ENCODE measurements at regions not wholly inside any gene's neighbourhood (a gene's known extent, or its start where the extent isn't known, plus 50 kb on each side); places are given as distances from the start of the nearest gene placed in this dataset.

DNA sequence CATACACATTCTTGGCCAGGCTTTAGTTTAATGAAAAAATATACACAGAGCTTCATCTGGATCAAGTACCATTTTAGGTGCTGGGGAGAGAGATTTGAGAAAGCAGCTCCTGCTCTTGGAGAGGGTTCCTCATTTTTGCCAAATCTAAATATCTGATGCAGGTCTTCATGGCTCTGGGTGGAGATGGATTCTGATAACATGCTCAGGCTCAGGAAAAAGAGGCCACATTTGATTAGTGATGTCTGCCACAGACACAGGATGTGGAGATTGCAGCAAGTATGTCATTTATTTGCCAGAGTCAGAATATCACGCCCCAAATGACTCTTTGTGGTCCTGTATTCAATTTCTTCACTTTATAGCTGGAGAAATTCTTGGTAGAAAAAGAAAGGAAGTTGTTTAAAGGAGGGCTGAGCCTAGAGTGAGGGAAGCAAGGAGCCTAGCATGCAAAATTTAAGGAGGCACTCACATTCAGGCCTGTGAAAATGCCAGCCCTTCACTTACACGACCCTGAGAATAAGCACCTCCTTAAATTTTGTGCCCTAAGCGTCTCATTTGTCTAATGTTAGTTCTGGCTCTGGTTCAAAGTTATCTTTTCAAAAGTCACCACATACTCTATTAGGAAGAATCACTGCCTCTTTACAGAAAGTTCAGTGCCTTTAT, 492.9 kb upstream of the TBX3 start:
- DNase-seq (ENCODE audit: low read depth): no peak

DNA sequence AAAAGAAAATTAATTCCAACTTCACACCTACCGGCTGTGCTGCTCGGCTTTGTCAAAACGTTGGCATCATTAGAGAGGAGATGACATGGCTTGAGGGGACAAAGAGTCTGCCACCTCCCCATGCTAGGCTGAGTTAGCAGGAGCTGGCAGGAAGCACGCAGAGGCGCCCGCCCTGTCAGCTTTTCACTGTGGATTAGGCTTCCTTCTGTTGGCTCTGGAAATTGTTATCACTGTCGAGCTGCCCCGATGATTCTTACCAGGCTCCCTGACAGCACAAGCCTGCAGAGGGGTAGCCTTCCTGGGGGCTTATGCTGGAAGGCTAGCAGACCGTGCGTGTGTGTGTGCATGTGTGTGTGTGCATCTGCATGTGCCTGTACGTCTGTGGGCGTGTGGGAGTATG, 490.9 kb upstream of the TBX3 start:
- DNase-seq (ENCODE audit: low read depth): no peak

DNA sequence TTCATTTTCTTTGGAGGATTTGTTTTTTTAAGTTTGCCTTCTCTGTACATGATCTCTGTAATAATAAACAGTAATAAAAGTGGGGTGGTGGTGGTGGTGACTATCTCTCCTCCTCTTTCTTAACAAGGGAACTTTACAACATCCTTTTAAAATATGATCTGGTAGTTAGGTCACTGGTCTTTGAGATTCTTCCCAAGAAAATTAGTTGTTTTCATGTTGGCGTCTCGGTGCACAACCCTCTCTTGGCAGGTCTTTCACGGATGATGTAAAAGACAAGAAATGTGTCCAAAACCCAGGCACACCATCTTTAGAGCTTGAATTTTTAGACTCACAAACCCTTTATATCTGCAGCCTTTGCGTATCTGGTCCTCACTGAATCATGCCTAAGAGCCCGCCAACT, 488.5 kb upstream of the TBX3 start:
- no peak for DNase-seq (ENCODE audit: low read depth)

DNA sequence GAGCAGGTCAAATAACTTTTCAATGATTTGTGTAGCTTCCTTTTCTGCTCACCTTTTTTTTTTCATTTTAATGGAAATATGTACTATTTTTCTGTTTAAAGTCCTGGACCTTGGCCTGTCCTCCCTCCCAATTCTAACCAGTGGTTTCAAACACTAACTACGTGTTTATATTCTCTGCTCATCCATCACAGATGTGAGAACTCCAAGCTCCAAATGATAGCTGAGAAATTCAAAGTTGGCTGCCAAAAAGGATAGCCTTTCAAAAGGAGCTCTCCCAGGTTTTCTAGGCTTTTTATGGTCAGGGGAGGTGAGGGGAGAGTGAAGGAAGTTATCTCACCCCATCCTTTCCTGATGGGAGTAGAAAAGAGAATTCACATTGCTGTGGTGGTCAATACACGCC, 486.0 kb upstream of the TBX3 start:
- no peak for DNase-seq (ENCODE audit: low read depth)

DNA sequence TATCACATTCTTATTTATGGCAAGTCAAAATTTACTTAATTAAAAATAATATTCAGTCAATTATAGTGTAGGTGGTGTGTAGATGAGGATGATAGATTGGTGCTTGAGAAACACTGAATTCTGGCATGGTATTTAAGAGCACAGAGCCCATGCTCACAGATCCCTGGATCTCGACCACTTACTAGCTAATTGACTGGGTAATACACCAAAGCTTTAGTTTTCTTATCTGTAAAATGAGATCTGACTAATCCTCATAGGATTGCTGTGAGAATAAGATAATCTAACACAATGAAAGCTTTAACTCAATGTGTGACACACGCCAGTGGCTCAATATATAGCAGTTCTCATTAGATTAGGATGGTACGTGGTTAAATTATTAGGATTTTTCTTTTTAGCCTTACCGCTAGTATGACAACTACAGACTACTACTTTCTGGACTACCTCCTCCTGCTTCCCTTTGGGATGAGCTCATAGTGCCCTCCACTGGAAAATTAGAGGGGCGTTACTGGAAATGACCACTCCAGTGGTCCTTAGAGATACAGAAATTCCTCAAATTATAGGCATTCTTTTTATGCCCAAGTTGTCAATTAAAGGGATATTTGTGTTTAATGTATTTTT, 482.8 kb upstream of the TBX3 start:
- DNase-seq (ENCODE audit: low read depth): peak; percentile 2

DNA sequence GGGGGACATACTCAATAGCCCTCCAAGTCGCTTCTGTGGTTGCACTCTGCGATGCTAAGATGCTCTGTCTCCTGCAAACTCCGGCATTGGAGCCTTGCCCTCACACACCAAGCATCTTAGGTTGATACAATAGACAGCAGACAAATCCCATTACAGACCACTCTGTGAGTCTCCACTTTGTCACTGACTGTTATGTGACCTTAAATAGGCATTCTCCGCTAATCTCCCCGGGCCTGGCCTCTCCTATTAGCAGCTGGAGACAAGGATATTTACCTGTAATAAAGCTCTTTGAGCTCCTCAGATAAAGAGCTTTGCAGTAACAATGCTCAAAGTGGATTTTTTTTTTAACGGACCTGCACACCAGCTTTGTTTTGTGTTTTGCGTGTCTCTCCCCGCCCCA, 479.7 kb upstream of the TBX3 start:
- no peak for DNase-seq (ENCODE audit: low read depth)

DNA sequence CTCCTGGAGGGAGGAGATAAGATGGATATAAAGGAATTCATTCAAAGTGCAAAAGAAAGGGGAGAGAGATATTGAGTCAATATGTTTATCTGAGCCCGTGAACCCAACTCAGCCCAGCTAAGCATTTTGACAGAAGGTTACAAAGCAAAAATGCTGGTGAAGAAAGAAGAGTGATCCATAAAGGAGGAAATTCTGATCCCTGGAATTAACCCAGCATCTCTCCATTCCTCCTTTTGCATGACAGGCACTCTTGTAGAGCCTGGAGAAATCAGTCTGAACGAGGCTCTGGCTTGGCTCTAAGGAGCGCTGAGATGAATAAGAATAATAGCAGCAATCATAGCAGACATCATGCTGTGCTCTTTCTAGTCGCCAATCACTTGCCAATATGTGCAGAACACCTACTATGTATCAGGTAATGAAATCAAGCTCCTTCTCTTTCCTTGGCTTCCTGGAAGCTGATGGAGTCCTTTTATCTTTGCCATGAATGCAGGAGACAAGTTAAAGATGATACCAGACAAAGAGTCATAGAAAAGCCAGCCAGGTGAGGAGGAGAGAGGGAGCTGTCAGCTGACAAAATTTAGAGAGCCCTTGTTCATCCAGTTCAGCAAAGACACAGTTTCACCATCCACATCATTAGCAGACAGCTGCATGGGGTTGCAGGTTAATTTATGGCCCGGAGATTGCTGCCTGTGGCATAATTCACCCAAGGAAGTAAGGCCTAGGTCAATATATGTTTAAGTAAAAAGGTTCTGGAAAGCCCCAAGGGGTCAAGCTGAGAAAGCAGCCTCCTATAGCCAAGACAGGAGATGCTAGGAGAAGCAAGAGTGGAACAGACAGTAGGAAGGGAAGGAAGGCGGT, 476.5 kb upstream of the TBX3 start:
- no peak for DNase-seq (ENCODE audit: low read depth)

DNA sequence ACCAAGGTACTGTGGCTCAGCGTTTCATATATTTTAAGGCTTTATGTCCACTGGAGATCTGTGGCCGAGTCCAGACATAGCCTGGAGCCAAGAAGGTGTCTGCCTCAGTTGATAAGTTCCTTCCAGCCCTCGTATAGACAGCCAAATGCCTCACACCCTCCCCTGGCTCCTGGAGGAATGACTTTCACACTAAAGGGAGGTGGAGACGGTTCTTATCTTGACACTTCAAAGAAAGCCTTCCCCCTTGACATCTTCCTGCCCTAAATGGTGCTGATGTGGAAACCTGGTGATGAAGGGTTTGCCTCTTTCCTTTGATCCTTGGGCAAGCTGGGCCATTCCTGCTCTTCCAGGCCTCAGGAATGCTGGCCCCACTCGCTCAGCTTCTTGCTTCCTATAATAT, 474.8 kb upstream of the TBX3 start:
- DNase-seq (ENCODE audit: low read depth): no peak

DNA sequence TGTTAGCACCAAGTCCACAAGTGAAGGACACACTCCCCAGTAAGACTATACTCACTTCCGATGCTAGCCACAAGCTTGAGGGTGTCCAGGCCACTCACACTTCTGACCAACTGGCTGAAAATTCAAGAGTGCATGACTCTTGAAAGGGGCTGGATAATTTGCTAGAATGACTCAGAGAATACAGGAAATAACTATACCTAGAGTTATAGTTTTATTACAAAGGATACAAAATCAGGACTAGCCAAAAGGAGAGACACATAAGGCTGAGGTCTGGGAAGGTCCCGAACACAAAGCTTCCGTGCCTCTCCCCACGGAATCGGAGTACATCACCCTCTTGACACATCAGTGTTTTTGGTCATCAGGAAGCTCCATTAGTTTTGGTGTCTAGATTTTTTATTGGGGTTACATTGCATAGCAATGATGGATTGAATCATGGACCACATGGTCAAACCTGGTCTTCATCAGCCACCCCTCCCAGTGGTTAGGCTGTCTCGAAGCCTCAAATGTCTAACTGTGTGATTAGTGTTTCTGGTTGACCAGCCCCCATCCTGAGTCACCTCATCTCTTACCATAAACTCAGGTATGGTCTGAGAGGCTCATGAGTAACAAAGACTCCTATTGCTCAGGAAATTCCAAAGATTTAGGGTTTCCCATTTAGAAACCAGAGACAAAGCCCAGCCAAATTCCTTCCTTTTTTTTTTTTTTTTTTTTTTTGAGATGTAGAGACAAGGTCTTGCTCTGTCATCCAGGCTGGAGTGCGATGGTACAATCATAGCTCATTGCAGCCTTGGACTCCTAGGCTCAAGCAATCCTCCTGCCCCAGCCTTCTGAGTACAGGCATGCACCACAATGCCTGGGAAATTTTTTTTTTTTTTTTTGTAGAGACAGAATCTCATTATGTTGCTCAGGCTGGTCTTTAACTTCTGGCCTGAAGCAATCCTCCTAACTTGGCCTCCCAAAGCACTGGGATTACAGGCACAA, 472.0 kb upstream of the TBX3 start:
- DNase-seq (ENCODE audit: low read depth): peak; percentile 87

DNA sequence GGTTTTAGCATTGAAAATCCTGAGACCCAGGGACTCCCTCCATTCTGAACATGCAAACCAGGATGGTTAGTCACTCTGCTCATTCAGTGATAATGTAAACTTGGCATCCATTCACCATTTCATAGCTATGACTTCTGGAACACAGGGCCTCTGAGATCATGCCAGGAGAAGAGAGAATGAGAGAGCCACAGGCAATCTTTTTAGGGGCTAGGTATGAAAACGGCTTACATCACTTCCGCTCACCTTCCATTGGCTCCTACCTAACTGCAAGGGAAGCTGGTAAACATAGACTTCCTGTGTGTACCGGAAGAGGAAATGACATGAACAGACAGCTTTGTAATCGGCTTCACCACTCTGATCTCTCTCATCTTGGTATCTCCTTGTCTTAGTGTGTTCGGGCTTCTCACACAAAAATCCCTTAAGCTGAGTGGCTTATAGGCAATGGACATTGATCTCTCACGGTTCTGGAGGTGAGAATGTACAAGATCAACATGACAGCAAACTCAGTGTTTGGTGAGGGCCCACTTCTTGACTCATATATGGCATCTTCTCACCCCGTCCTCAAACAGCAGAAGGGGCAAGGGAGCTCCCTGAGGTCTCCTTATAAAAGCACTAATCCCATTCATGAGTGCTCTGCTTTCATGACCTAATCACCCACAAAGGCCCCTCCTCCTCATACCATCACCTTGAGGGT, 465.9 kb upstream of the TBX3 start:
- DNase-seq (ENCODE audit: low read depth): peak; percentile 1

DNA sequence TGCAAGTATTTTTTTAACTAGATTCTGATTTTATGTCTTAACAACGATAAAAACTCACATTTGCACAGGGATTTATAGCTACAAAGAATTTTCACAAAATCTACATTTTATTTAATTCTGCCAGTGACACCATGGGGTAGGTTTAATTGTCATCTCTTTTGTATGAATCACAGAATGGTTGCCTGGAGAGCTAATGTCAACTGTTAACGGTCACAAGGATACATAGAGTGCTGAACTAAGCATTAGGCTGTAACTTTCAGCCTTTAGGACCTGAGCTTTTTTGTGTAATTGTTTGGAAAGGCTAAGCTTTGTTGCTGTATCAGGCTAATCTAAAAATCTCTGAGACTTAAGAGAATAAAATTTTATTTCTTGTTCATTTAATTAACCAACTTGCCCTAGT, 465.3 kb upstream of the TBX3 start:
- no peak for DNase-seq (ENCODE audit: low read depth)

DNA sequence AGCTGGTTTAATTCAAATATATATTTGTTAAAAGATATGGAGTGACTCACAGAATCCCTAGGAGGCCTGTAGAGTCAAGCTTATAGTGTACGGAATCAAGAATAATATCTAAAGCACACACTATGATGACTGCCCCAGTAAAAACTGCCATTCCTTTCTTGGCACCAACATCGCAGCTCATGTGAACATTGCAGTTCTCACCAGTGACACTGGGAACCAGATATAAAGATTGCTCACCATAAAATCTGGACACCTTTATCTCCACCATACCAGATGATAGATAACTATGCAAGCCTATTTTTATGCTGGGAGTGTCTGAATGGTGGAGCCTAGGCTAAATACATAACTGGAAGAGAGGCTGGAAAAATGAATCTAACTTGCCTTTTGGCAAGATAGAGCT, 463.9 kb upstream of the TBX3 start:
- no peak for DNase-seq (ENCODE audit: low read depth)

DNA sequence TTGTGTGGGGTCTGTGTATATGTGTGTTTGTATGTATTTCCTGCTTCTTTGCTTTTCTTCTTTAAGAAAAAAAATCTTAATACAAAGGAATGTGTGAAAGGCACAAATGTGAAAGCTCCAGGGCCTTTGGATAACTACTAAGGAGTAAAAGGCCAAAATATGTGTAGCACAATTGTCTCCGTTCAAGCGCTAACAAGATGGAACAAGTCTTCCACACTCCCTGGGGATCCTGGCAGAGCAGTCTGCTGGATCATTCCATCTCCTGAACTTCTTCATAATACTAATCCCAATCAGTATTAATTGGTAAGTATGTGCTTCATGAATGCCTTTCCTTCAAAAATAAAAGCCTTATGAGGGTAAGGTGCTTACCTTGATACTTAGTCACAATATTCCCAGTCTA, 462.5 kb upstream of the TBX3 start:
- no peak for DNase-seq (ENCODE audit: low read depth)

DNA sequence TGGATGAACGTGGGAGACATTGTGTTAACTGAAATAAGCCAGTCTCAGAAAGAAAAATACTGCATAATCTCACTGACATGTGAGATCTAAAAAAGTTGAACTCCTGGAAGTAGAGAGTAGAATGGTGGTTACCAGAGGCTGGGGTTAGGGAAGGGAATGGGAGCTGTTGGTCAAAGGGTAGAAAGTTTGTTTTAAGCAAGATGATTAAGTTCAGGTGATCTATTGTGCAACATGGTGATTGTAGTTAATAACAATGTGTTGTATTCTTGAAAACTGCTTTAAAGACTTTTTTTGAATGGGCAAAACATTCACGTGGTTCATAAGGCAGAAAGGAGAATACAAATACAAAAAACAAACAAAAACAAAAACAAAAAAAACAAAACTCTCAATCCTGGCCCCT, 460.4 kb upstream of the TBX3 start:
- DNase-seq (ENCODE audit: low read depth): peak; percentile 18

DNA sequence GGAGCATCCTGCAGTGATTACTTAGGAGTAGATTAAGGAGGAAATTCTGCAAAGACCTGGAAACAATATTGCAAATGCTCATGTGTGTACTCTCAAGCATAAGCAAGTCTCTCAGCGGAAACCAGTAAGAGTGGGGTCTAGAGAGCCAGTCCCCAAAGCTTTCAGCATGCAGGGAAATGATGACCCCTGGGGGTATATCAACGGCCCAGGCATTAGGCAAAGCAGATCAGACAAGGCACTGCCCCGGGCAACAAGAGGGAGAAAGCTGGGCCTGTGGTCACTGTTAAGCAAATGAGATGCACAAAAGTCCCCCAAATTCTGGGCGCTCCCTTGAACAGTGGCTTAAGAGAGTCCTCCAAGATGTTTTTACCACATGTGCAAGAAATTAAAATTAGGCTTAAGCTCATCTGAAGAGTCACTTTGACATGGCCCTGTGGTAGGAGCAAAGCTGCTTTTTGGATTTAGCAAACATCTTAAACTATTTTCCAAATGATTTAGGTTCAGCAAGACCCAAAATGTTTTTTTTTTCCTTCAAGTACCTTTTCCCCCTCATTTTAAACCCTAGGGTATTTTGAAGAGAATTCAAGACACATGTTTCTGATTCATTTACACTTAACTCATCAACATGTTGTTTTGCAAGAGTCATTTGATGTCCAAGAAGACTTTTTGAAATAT, 457.1 kb upstream of the TBX3 start:
- DNase-seq (ENCODE audit: low read depth): no peak

DNA sequence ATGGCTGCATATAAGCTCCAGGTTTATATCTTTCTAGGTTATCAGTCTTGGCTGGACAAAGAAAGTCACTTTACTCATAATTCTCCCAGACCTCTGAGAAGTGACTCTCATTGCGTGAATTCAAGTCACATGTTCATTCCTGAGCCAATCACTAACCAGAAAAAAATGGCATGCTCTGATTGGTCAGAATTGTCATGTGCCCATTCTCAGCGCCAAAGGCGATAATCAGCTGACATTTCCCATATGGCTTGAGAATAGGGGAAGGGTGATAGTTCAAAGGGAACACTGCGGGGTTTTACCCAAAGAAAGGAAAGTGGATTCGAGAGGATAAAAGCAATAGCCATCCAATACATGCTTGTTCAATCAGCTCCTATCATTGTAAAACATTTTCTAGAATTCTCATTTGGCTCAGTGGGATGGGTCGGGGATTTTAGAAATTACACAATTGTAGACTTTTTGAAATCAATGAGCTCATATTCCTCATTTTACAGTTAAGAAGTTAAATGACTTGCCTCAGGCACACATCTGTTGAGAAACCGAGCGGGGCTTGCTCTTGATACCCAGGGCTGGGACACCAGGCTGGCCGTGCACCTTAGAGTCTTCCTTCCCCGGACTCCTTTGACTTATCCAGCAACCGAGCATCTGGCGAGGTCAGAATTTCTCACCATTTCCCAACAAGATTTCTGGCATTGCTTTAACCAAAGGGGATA, 454.0 kb upstream of the TBX3 start:
- no peak for DNase-seq (ENCODE audit: low read depth)

DNA sequence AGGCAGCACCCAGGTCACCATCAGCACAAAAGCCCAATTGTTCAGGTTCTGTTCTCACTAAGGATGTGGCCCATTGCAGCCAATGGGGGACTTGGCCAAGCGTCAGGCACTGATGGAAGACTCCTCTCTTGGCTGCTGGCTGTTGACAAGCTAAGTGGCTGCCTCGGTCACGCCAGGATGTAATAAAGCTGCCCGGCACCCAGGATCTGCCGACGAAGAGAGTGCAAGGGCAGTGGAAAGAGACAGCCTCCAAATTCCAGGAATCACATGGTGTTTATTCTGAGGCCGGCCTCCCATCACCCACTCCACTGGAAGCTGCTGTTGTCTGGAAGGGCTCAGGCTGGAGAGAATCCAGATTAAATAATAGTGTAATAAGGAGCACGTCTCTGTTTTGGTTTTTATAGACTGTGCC, 451.8 kb upstream of the TBX3 start:
- DNase-seq (ENCODE audit: low read depth): peak; percentile 33

DNA sequence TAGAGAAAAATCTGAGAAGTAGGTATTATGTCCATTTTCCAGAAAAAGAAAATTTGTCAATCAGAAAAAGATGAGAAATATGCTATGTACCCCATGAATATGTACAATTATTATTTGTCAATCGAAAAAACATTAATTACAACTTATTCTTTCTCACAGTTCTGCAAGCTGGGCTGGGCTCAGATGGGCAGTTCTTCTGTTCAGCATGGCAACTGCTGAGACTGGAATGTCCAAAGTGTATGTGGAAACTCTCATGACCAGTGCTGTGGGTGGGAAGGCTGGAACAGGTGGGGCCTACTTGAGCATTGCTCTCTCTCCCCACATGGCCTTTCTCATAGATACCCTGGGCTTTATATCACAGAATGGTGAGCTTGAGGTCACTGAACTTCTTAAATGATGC, 450.3 kb upstream of the TBX3 start:
- DNase-seq (ENCODE audit: low read depth): no peak

DNA sequence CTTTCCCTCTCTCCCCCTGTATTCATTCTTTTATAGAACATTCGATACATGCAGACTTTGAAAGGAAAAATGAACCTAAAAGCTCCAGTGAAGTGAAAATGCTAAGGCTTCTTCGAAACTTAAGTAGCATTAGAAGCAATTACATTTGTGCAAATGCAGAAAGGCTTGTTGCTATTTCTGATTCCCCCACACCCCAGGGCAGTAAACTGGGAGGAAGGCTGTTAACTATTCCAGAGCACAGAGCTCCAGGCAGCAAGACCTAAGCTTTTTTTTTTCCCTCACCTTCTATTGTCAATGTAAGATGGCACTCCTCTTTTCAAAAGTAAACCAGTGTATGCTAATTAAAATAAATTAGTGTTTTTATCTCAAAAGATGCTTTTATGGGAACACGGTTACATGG, 448.9 kb upstream of the TBX3 start:
- no peak for DNase-seq (ENCODE audit: low read depth)

DNA sequence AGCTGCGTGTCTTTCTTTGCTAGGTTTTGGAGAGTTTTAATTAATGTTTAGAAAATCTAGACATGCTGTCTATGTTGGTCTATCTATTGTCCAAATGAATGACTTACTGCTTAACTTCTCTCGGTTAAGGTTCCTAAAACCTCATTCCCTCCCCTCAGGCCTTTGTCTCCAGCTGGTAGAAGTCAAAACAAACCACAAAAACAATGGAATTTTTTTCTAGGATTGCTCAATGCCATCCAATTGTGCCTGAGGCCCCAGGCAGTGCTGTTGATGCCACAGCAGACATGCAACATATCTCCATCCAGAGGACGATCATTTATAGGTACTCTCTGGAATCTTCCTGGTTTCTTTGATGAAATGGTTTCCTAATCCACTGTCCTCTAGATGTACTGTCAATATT, 448.2 kb upstream of the TBX3 start:
- DNase-seq (ENCODE audit: low read depth): peak; percentile 72
